ENCODE measurements at regions not wholly inside any gene's neighbourhood (a gene's known extent, or its start where the extent isn't known, plus 50 kb on each side); places are given as distances from the start of the nearest gene placed in this dataset.

DNA sequence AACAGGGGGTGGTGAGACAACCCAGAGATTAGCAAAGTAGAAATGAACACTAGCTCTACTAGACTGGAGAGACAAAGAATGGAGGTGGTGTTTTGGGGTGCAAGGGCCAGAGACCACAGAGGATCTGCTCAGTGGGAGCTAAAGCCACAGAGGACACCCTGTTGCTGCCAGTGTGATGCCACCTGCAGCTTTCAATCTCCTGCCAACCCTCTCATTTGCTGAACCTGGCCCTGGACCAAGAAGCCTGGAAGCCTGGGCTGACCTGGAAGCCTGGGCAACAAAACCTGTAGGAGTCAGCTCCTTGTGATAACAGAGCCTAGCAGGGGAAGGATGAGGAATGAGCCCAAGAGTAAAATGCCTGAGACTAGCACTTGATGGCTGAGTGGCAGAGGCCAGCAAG is 81.1 kb upstream of the ADO start:
- peaks cover 21% of the 10 kb centered on the region for H3K4me1 ChIP-seq (ENCODE audit: insufficient read depth, low read length)
- no peaks in the 10 kb centered on the region for H3F3A ChIP-seq (ENCODE audit: low read length, unreplicated experiment)
- intact Hi-C loops (cut with micrococcal nuclease) = no loop called here
- H3K9me2 ChIP-seq (replicated peaks; ENCODE audit: low read length) = no peaks in the 10 kb centered on the region
- H3K36me3 ChIP-seq (ENCODE audit: low read depth, low read length) = no peaks in the 10 kb centered on the region
- no peak overlapping the region for H3K4me2 ChIP-seq (ENCODE audit: low read length)
- H3K27ac ChIP-seq (ENCODE audit: low read length) = no peak overlapping the region
- TF ChIP-seq, protein P1, sequence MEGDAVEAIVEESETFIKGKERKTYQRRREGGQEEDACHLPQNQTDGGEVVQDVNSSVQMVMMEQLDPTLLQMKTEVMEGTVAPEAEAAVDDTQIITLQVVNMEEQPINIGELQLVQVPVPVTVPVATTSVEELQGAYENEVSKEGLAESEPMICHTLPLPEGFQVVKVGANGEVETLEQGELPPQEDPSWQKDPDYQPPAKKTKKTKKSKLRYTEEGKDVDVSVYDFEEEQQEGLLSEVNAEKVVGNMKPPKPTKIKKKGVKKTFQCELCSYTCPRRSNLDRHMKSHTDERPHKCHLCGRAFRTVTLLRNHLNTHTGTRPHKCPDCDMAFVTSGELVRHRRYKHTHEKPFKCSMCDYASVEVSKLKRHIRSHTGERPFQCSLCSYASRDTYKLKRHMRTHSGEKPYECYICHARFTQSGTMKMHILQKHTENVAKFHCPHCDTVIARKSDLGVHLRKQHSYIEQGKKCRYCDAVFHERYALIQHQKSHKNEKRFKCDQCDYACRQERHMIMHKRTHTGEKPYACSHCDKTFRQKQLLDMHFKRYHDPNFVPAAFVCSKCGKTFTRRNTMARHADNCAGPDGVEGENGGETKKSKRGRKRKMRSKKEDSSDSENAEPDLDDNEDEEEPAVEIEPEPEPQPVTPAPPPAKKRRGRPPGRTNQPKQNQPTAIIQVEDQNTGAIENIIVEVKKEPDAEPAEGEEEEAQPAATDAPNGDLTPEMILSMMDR (conservative IDR thresholded peaks at IDR 0.05; ENCODE audit: low read depth, low read length) = no peak
- no peaks in the 10 kb centered on the region for H3K27me3 ChIP-seq (ENCODE audit: low read length)
- H3K9ac ChIP-seq (ENCODE audit: low read length) = no peak overlapping the region
- no TSS peak for BruUV-seq (replicated peaks)
- H3K4me3 ChIP-seq (ENCODE audit: low read length) = no peak overlapping the region
- no peak for ATAC-seq
- CTCF ChIA-PET = no interaction called here
- H2AFZ ChIP-seq (ENCODE audit: low read length) = no peak overlapping the region
- H3K79me2 ChIP-seq (ENCODE audit: low read length) = no peaks in the 10 kb centered on the region
- H4K20me1 ChIP-seq (ENCODE audit: low read length) = no peaks in the 10 kb centered on the region
- H3K9me3 ChIP-seq (ENCODE audit: low read length) = no peaks in the 10 kb centered on the region
- POLR2A ChIA-PET (ENCODE audit: unreplicated experiment) = no interaction called here
- no peak for DNase-seq

DNA sequence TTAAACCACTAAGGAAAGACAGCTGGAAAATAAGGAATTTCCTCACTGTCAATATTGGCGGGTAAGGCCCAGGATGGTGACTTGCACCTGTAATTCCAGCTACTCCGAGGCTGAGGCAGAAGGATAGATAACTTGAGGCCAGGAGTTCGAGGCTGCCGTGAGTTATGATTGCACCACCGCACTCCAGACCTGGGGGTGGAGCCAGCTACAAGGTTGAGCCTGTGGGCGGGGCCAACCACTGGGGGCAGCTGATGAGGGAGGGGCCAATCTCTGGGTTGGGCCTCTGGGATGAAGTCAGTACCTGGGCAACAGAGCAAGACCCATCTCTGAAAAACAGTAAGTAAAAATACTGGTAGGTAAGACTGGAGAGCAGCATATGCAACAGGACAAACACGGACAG is 80.1 kb upstream of the ADO start:
- Histone ChIP-seq H3K27me3 (ENCODE audit: low read length) (no peaks in the 10 kb centered on the region), H3K36me3 (ENCODE audit: low read depth, low read length) (no peaks in the 10 kb centered on the region), H4K20me1 (ENCODE audit: low read length) (no peaks in the 10 kb centered on the region), H3K9ac (ENCODE audit: low read length) (no peak overlapping the region), H3K9me2 (replicated peaks; ENCODE audit: low read length) (no peaks in the 10 kb centered on the region), H3K4me2 (ENCODE audit: low read length) (no peak overlapping the region), H3F3A (ENCODE audit: low read length, unreplicated experiment) (no peaks in the 10 kb centered on the region), H2AFZ (ENCODE audit: low read length) (no peak overlapping the region), H3K4me3 (ENCODE audit: low read length) (no peak overlapping the region), H3K27ac (ENCODE audit: low read length) (no peak overlapping the region), H3K4me1 (ENCODE audit: insufficient read depth, low read length) (peaks cover 21% of the 10 kb centered on the region), H3K9me3 (ENCODE audit: low read length) (no peaks in the 10 kb centered on the region), H3K79me2 (ENCODE audit: low read length) (no peaks in the 10 kb centered on the region)
- ChIA-PET POLR2A (ENCODE audit: unreplicated experiment) (no interaction called here), CTCF (no interaction called here)
- ATAC-seq (no peak), DNase-seq (no peak)
- intact Hi-C loops (cut with micrococcal nuclease) = no loop called here
- TF ChIP-seq, protein P1 (conservative IDR thresholded peaks at IDR 0.05; ENCODE audit: low read depth, low read length) = no peak
- TF ChIP-seq EZH2 (IDR thresholded peaks at IDR 0.05; ENCODE audit: low read length, unreplicated experiment) = no peak
- TF ChIP-seq EZH2phosphoT487 (IDR thresholded peaks at IDR 0.05; ENCODE audit: borderline replicate concordance, low read length) = no peak
- no TSS peak for BruUV-seq (replicated peaks)

DNA sequence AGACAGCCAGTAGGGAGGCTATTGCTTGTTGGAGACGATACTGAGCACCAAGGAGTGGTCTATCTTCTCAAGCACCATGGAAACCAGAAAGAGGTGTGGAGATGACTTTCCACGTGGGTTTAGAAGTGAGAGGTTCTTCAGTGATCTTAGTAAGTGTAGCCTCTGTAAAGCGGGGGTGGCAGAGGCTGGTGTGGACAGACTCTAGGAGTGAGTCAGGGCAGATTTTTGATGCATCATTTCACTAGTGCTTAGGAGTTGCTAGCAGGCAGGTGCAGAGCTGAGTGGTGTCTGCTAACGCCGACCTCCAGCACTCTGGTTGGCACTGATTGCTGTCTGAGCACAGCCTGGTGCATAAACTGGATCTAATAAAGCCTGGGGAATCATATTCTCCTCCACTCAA is 78.4 kb upstream of the ADO start:
- Histone ChIP-seq H3K9me3 (ENCODE audit: low read length) (no peaks in the 10 kb centered on the region), H3K79me2 (ENCODE audit: low read length) (no peaks in the 10 kb centered on the region), H3K9ac (ENCODE audit: low read length) (no peak overlapping the region), H3F3A (ENCODE audit: low read length, unreplicated experiment) (no peaks in the 10 kb centered on the region), H3K4me1 (ENCODE audit: insufficient read depth, low read length) (peaks cover 21% of the 10 kb centered on the region), H3K4me3 (ENCODE audit: low read length) (no peak overlapping the region), H2AFZ (ENCODE audit: low read length) (no peak overlapping the region), H3K9me2 (replicated peaks; ENCODE audit: low read length) (no peaks in the 10 kb centered on the region), H3K36me3 (ENCODE audit: low read depth, low read length) (no peaks in the 10 kb centered on the region), H3K27ac (ENCODE audit: low read length) (peak overlapping the region; percentile 13), H4K20me1 (ENCODE audit: low read length) (no peaks in the 10 kb centered on the region), H3K4me2 (ENCODE audit: low read length) (peak overlapping the region; percentile 35), H3K27me3 (ENCODE audit: low read length) (no peaks in the 10 kb centered on the region)
- POLR2A ChIA-PET (ENCODE audit: unreplicated experiment) = no interaction called here
- CTCF ChIA-PET = no interaction called here
- DNase-seq (peak; percentile 86), ATAC-seq (peak; percentile 72)
- intact Hi-C loops (cut with micrococcal nuclease) = no loop called here
- BruUV-seq (replicated peaks) = no TSS peak
- no peak for TF ChIP-seq EZH2 (IDR thresholded peaks at IDR 0.05; ENCODE audit: low read length, unreplicated experiment)
- TF ChIP-seq, protein P1 (conservative IDR thresholded peaks at IDR 0.05; ENCODE audit: low read depth, low read length) = no peak
- no peak for TF ChIP-seq EZH2phosphoT487 (IDR thresholded peaks at IDR 0.05; ENCODE audit: borderline replicate concordance, low read length)
